NCI-H2196 treated with DMSO at 0.1 percent for 48 hours (cell line): ENCODE measurements at regions not wholly inside any gene's neighbourhood (a gene's known extent, or its start where the extent isn't known, plus 50 kb on each side); places are given as distances from the start of the nearest gene placed in this dataset.

Experiments used
- DNase-seq: peaks from one replicate; lab custom pipeline; 2025; ENCODE audit not compliant: unreplicated experiment; lab: John Stamatoyannopoulos, UW

GRCh38 chr17:73802871-73803270, 158.6 kb upstream of the SDK2 start:
- no peak for DNase-seq

GRCh38 chr17:73803964-73804435, 159.8 kb upstream of the SDK2 start:
- peak; percentile 56 for DNase-seq

- DNase-seq, result no peak
Observed at GRCh38 chr17:73806768-73807167, 162.5 kb upstream of the SDK2 start.

- no peak for DNase-seq
Observed at GRCh38 chr17:73813201-73813600, 169.0 kb upstream of the SDK2 start.

GRCh38 chr17:73814075-73814474, 169.8 kb upstream of the SDK2 start:
- DNase-seq, result no peak

- no peak for DNase-seq
Observed at GRCh38 chr17:73815474-73815873, 171.2 kb upstream of the SDK2 start.

GRCh38 chr17:73819440-73820395, 175.5 kb upstream of the SDK2 start:
- no peak for DNase-seq

GRCh38 chr17:73820686-73821448, 176.6 kb upstream of the SDK2 start:
- no peak for DNase-seq

GRCh38 chr17:73821665-73822064, 177.4 kb upstream of the SDK2 start:
- no peak for DNase-seq

GRCh38 chr17:73822371-73822770, 178.1 kb upstream of the SDK2 start:
- no peak for DNase-seq

GRCh38 chr17:73823684-73824083, 179.4 kb upstream of the SDK2 start:
- DNase-seq, result no peak

GRCh38 chr17:73824321-73824720, 180.1 kb upstream of the SDK2 start:
- no peak for DNase-seq

- no peak for DNase-seq
Observed at GRCh38 chr17:73826181-73826871, 182.1 kb upstream of the SDK2 start.

GRCh38 chr17:73826872-73827228, 182.6 kb upstream of the SDK2 start:
- DNase-seq, result no peak

- DNase-seq, result no peak
Observed at GRCh38 chr17:73827627-73828291, 183.5 kb upstream of the SDK2 start.

- no peak for DNase-seq
Observed at GRCh38 chr17:73829676-73830280, 185.5 kb upstream of the SDK2 start.

- DNase-seq, result no peak
Observed at GRCh38 chr17:73831699-73832098, 187.5 kb upstream of the SDK2 start.

- DNase-seq, result no peak
Observed at GRCh38 chr17:73833775-73834488, 189.7 kb upstream of the SDK2 start.

GRCh38 chr17:73834684-73835343, 190.6 kb upstream of the SDK2 start:
- no peak for DNase-seq
